HT1080 (cell line): ENCODE measurements at regions not wholly inside any gene's neighbourhood (a gene's known extent, or its start where the extent isn't known, plus 50 kb on each side); places are given as distances from the start of the nearest gene placed in this dataset.
A peak's percentile ranks its signal among the peaks of the same experiment; 100 is the strongest.

ENCODE experiments used
- DNase-seq: peaks from one replicate; pipeline ENCODE4 v3.0.0-alpha.2; 2015; ENCODE audit warnings: low read depth

DNA sequence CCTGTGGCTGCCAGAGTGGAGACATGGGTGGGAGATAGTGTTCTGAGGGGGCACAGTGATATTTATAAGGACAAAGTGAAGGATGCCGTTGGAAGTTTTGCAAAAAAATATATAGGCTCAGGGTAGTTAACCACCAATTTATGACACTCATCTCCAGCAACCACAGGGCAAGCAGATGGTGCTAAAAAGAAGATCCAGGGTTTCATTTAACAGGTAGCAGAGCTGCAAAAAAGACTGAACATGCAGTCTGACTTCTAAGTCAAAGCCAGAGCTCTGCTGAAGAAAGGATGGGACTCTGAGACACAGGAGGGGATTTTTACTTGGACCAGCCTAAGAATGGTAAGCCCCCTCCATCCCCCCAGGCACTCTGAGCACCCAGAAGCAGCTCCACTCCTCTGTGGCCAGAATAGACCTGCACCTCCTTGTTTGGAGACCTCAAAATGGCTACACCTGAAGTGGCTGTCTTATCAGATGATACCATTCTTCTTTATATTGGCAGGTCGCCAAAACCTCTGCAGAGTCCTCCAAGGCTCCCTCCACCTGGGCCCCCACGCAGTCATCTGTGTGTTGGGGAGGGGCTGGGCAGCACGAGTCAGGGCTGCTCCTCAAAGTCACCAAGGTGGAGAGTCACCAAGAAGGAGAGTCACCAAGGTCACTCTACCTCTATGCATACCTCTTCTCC is 161.4 kb upstream of the FAM9B start:
- DNase-seq: no peak

DNA sequence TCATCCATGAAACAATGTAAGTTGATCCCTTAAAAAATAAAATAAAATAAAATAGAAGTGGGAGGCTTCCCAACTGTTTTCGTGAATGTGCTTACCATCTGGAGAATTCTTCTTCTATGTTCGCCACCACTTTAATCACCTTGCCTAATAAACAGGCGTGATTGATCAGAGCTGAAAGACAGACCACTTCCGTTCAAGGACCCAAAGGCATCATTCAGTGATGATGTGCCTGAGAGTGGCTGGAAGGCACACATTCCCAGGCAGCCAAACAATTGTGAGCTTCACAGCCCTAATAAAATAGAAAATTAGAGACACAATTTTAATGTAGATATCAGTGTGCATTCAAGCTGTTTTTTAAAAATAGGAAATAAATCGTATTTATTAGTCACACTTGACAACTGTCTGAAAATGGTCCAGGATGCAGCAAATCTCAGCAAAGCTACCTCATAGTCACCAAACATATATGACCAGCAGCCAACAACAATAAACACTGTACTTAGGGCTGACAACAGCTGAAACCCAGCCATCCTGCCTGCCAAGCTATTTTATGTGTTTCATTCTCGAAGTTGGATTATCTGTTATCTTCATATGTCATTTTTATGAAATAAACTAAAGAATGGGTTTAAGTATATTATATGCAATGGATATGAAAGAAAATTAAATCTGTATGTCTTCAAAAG is 163.2 kb upstream of the FAM9B start:
- DNase-seq: no peak

DNA sequence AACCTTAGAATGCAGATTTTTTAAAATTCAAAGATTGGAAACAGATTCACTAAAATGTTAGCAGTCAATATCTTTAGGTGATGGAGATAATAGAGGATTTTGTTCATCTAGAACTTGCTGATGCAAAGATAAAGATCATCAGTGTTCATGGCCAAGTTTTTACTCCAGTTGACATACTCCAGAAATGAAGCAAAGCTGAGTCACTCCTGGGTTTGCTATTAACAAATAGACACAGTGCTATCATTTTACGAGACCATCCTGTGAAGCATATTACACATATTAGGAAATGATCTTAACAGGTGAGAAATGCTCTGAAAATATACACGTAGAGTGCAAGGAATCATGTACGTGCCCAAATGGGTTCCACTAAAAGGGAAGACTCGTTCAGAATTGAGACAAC is 170.6 kb upstream of the FAM9B start:
- peak; percentile 26 for DNase-seq

DNA sequence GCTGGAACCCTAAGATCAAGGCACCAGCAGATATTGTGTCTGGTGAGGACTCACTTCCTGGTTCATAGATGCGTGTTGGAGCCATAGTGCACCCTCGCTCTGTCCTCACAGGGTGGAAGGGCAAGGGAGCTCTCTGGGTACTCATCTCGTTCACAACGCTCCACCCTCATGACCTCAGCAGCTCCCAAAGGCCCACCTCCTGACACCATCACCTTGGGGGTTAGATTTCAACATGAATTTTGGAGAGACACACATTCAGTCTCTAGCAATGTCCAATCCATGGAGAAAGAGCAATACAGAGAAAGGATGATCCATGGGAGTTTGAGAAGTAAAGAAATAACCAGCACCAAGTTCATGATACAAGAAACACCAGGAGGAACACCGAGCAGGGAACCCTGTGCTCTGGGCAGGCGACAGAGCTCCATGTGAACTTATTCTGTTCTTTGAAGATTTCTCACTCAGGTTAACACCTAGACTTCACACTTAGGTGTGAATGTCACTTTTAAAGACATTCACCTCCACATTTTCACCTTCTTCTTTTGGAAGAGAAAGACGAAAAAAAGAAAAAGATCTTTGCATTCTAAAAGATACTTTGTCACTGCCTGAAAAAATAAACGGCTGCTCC is 171.8 kb upstream of the FAM9B start:
- no peak for DNase-seq

DNA sequence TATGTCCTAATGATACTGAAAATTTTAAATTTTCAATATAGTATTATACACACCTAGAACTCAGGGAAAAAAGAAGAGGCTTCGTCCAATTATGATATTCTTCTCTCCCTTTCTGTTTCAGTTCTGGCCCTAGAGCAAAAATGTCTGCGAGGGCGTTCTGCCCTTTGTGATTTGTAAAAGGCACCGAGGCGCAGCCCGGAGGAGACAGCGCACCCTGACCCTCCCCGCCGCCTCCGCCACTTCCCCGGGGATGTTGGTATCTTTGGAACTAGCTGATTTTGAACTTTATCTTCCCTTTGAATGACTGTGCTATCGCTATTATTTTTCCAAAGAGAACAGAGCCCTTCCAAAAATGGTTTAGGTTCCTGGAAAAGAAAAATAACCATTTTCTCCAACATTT is 173.2 kb upstream of the FAM9B start:
- no peak for DNase-seq

DNA sequence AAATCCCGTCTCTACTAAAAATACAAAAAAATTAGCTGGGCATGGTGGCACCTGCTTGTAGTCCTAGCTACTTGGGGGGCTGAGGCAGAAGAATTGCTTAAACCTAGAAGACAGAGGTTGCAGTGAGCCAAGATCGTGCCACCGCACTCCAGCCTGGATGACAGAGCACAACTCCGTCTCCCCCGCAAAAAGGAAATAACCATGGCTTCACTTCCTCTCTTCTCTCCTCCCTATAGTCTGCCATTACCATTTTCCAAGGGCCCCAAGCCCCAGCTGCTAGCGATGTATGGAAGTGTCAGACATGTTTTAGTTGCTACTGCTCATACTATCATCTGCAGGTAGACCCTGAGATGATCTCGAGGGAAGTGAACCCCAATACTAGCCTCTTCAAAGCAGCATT is 177.3 kb upstream of the FAM9B start:
- no peak for DNase-seq

DNA sequence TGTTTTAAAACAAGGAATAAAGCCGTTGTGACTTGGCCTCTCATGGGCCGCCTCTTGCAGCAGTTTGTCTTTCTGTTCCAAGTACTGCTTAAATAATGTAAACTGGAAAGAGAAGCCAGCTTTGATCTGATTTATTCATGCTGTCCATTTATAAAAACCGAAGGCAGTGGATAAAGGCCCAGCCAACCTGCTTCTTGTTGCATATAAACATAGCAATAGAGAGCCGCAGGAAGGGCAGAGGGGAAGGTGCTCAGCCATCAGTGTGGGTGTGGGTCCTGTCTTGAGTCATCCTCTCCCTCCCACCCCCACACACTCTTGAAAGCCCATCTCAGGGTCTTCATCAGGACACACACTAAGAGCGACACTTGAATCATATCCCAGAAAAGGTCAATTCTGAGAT is 187.9 kb upstream of the FAM9B start:
- DNase-seq: no peak

DNA sequence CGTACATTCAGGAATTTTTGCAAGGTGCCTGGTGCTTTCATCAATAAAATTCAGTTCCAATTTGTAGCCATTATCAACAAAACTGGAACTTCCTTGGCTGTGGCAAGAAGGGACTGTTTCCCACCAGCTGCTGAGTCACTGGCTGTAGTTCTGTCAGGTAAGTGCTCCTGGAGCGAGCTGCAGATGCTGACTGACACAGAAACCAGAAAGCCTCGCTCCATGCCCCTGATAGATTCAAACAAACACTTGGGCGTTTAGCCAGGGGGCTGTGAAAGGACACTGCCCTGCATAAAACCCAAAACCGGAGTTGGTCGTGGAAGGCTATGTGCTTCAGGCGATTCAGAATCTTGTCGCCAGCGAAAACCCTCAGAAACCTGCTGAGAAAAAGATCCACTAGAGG is 188.4 kb upstream of the FAM9B start:
- DNase-seq: no peak

DNA sequence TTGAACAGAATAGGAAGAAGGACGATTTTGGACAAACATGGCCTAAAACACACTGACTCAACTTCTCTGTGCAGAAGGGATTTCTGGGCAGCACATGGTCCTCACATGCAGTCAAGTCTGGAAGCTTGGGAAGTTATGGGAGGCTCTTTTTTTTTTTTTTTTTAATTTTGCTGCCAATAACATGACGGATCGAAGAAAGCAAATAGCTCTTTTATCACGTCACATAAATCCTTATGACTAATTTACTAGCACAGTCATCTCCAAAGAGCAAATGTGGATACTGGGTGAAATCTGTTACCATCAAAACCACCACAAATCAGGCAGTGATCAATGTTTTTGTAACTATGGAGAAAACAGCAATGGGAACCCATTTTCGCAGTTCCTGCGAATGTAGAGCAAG is 193.3 kb upstream of the FAM9B start:
- no peak for DNase-seq

DNA sequence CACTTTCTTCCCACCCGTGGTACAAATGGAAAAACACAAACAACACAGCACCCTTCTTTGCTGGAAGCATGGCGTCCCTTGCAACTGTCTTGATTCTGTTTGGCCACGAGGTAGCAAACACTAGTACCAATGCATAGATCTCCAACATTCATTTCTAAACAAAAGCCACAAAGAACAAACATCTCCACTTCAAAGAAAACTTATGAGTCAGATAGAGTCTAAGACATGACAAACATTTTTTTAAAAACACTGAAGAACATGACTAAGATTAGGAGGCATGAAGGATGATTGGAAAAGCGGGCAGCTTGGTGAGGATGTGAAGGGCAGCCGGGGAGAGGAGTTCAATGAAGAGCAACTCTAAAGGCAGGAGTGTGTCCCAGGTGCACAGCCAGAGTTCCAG is 197.6 kb upstream of the FAM9B start:
- peak; percentile 23 for DNase-seq

DNA sequence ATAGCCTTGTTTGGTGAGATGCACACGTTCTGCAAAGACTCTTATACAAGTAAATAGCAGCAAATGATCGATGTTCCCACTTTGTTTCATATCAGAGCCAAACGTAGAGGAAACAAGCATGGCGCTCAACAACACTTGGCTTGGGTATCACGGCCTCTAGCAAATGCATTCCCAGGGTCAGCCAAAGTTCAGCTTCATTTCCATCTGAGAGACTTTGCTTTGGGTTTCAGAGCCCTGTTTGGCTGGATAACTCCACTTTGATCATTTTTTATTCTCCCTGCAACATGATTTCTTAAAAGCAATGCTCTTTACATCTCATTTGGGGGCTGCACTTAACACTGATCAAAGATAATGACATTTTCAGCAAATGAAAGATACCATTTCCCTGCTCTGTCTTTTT is 199.2 kb upstream of the FAM9B start:
- no peak for DNase-seq

DNA sequence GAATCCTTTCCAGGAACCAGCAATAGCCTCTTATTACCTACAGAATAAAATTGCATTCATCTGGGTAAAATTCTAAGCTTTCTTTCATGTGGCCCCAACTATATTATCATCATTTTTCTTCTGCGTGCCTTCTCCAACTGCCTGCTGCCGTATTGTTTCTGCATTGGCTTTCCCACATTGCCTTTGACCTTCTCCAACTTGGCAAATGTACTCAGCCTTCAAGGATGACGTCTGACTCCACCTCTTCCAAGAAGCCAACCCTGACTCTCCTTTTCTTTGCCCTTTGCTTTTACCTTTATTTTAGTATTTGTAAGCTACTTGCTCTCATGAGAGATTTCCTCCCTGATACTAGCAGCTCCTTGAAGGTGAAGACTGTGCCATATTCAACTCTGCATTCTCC is 200.4 kb upstream of the FAM9B start:
- DNase-seq: no peak

DNA sequence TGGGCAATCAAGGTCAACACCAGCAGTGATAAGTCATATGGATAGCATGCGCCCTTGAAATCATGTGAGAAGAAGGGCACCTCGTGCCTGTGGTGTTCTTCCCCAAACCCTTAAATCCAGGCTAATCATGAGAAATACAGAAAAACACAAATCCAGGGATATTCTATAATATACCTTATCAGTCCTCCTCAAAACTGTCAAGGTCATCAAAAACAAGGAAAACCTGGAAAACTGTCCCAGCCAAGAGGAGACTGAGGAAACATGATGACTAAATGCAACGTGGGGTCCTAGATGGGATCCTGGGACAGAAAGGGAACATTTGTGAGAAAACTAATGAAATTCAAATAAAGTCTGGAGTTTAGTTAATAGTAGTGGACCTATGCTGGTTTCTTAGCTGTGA is 201.8 kb upstream of the FAM9B start:
- no peak for DNase-seq

DNA sequence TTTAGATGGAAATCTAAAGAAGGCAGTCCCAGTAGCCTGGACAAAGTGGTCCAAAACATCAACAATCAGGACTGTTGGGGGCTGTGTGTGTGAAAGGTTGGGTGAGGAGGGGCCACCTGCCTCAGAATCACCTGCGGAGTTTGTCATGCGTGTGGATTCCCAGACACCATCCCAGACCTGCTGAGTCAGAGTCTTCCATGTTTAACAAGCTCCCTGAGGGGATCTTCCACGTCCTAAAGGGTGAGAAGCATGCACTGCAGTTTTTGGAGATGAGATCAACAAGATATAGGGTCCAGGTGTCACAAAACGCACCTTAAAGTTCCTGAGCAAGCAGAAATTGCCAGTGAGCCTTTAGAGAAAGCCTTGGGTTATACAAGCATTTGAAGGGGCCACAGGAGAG is 207.0 kb upstream of the FAM9B start:
- DNase-seq: no peak

DNA sequence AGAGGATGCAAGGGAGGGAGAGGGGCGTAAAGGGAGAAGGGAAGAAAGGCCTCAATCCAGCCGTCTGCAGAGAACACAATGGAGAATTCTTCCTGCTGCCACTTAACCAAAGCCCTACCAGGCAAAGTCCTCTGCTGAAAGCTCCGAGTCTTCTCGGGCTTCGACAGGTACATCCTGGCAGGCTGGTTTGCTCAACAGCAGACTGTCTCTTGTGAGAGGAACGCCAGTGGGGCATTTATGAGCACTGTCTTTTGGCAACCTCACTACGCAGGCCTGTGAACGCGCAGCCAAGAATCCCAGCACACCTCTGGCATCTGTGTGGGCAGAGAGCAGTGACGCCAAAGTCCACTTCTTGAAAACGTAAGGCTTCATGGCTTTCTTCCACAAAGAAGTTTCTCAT is 207.5 kb upstream of the FAM9B start:
- DNase-seq: no peak

DNA sequence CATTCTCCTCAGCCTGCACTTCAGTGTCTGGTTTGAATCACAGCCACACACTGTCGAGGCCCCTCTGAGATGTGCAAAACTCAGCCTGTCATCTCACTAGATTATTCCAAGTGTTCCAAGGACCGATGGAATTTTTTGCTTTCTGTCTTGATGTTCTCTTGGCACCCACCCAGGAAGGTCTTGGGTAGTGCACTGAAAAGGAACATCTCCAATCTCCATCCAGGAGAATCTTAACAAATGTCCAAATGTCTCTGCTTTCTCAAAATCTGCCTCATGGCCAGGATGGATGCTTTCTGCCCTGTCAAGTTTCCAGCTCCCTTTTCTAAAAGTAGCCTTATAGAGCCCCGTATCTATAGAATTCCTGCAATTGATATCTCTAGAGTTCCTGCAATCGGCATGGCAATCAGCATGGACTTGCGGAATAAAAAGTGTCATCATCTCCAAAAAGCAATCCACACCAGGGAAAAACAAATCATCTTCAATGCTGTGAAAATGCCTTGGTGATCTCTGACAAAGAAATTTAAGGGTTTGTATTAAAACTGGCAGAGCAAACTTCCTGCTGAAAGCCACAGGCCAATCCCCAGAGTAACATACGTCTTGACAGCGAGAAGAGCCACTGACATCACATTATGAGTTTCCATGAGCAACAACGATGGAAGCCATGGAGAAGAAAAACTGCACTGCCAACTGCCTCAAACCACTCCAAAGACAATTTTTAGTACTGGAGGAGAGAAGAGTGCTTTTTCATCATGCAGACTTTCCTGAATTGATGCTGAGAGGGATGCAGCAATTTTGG is 215.3 kb upstream of the FAM9B start:
- no peak for DNase-seq

DNA sequence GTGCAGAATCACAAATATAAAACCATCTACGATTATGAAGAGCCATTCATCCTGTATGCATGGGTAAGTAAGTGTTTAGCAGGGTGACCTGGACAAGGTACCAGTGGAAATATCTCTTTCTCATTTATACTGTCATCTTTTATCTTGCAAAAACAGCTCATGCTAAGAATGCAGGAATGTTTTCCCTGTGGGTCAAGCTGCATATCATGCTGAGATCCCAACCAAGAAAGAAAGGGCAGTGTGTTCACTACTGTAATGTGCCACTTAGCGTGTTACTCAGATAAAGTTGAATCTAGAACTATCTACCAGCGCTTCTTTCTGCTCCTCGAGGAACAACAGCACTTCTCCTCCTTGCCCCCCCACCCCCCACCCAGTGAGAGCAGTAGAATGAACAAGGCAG is 212.7 kb upstream of the TBL1X start:
- DNase-seq: no peak

DNA sequence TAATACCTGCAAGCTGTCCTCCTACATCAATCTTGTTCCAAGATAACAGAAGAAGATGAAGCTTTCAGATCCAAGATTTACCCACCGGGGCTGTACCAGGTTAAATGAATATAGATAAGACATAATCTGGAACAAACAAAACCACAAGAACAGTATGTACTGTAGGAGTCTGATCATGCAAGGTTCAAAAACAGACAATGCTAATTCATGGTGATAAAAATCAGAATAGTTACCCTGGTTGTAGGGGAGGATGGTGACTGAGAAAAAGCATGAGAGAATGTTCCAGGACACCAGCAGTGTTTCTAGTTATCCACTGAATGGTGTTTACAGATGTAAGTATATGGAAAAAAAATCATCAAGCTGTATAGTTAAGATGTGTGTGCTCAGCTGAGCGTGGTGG is 211.6 kb upstream of the TBL1X start:
- no peak for DNase-seq

DNA sequence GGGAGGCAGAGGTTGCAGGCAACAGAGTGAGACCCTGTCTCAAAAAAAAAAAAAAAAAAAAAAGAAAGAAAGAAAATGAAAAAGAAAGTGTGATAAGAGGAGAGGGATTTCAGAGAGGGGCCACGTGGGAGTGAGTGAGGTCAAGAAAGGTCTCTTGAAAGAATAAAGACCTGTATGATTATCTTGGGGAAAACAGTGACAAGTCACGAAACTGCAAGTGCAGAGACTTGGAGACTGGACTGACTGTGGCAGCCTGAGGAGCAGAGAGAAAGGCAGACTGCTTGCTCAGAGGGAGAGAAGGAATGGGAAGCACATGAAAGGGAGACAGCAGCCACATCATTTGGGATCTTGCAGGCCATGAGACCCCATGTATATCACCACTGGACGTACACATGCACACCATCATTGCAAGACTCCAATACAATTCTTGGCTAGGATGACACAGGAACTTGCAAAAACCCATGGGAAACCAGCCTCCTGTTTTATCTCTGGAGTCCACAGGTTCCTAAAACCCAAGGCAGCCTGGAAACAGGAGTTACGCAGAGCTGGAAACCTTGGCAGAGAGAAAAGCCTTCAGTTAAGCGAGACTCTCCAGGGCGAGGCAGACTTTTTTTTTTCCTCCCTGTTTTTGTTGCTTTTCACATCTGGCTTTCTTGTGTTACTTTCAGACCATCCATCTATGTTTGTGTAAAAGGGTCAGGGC is 207.0 kb upstream of the TBL1X start:
- DNase-seq: no peak

DNA sequence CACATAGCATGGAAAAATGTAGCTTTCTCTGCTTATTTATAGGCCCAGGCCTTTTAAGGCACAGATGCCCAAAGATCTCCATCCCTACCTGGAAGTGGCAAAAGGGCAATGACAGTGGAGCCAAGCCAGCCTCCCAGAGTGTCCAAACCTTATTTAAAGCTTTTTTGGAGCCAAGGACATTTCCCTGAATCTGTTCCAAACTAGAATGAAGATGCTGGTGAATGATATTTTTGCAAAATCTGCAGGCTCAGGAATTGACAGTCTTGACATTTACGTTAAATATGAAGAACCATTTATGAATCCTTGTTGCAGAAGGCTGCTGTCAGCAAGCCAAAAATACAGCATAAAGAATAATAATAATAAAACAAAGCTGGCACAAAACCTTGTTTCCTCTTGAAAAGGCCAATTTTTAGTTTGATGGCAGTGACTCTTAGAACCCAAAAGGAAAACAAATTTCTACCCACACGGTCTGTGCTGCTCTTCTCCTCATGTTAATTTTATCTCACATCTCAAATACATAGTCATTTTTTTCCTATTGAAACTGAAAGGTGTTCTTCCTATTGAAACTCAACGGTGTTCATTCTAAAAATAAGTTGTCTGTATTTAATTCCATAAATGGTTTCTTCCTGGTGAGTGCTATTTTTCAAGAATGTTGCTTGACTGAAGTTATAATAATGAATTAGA is 206.3 kb upstream of the TBL1X start:
- DNase-seq: no peak

DNA sequence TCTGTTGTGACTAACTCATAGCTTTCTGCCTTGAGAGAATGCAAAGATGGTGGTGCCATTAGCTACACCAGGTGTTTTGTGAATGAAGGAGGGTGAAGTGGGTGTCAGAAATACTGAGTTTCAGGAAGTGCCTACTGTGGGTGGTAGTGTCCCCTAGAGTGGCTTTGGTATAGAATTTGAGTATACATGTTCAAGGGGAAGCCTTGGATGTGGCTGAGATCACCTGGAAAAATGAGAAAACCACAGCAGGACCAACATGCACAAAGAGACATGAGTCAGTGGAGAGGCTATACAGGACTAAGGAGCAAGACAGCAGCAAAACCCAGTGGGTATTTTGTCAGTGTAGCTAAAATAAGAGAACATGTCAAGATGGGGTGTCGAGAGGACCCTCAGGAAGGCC is 204.3 kb upstream of the TBL1X start:
- DNase-seq: no peak
